Endothelial cell of umbilical vein (primary cell): ENCODE measurements at regions not wholly inside any gene's neighbourhood (a gene's known extent, or its start where the extent isn't known, plus 50 kb on each side); places are given as distances from the start of the nearest gene placed in this dataset.

Source experiments
- BruUV-seq: library from RNA; stranded (reverse); fragments of 400-500 nt; replicated peaks from 2 replicates; lab custom pipeline; 2021; lab: Mats Ljungman, UMichigan
- CTCF ChIA-PET: fragments of 300-600, 350-600 bp; sonication (Branson Sonifier 250); formaldehyde crosslinking; loops from one replicate; lab custom pipeline; 2021; ENCODE audit warnings: antibody characterized with exemption, inconsistent platforms; lab: Charles Lee
- POLR2A ChIA-PET: fragments of 300-600, 350-600 bp; sonication (Branson Sonifier 250); formaldehyde crosslinking; loops from one replicate; lab custom pipeline; 2021; ENCODE audit warnings: antibody characterized with exemption, inconsistent platforms; lab: Charles Lee
- DNase-seq: peaks from one replicate; pipeline ENCODE4 v3.0.0-alpha.2; 2011; ENCODE audit warnings: low read depth, low spot score
- FAIRE-seq: peaks from 2 replicates; lab custom pipeline; 2011; peaks lifted over from hg19 to GRCh38; lab: Jason Lieb, UNC
- H2AFZ ChIP-seq: 2 replicates; pipeline ENCODE4 v1.6.0; 2012; ENCODE audit warnings: low read depth, low read length, control low read depth, inconsistent platforms
- H3K27ac ChIP-seq: 2 replicates; pipeline ENCODE4 v1.5.1; 2011; ENCODE audit warnings: low read depth, mild to moderate bottlenecking, control low read depth, low read length, moderate library complexity; ENCODE audit not compliant: insufficient read depth
- H3K27me3 ChIP-seq, 2 experiments: 2 replicates each; pipeline versions ENCODE4 v1.6.0 to v1.6.1; 2011; ENCODE audit warnings: low read length in 2 of 2, mixed read lengths in 1 of 2; ENCODE audit not compliant: control insufficient read depth in 2 of 2, insufficient read depth in 2 of 2
- H3K36me3 ChIP-seq, 2 experiments: 2 replicates in 1 of 2; 3 replicates in 1 of 2; pipeline ENCODE4 v1.5.1; 2011; ENCODE audit warnings: low read length in 2 of 2, mild to moderate bottlenecking in 1 of 2, moderate library complexity in 1 of 2; ENCODE audit not compliant: control insufficient read depth in 2 of 2, insufficient read depth in 2 of 2; ENCODE audit errors: extremely low read depth in 1 of 2
- H3K4me1 ChIP-seq: 3 replicates; pipeline ENCODE4 v1.5.1; 2011; ENCODE audit warnings: mild to moderate bottlenecking, low read length; ENCODE audit not compliant: control insufficient read depth, insufficient read depth; ENCODE audit errors: extremely low read depth
- H3K4me2 ChIP-seq: 2 replicates; pipeline ENCODE4 v1.6.1; 2011; ENCODE audit warnings: low read length, control low read depth, mixed read lengths; ENCODE audit not compliant: insufficient read depth
- H3K4me3 ChIP-seq, 3 experiments: fragments of 200-600 bp in 1 of 3; sonication (generic), shearing (Covaris generic) in 1 of 3; replicated peaks in 1 of 3; 2 replicates each; pipeline ENCODE4 v1.5.1; 2011 to 2016; ENCODE audit warnings: control low read depth in 3 of 3, low read length in 3 of 3, mild to moderate bottlenecking in 2 of 3, inconsistent platforms in 1 of 3, low read depth in 1 of 3, moderate library complexity in 1 of 3; ENCODE audit not compliant: insufficient read depth in 1 of 3
- H3K79me2 ChIP-seq: 2 replicates; pipeline ENCODE4 v1.6.0; 2012; ENCODE audit warnings: low read length, inconsistent platforms; ENCODE audit not compliant: control insufficient read depth, insufficient read depth
- H3K9ac ChIP-seq: replicated peaks from 2 replicates; pipeline ENCODE3; 2011; ENCODE audit warnings: low read length, control low read depth; ENCODE audit not compliant: insufficient read depth; ENCODE audit errors: extremely low read depth
- H3K9me1 ChIP-seq: replicated peaks from 3 replicates; pipeline ENCODE4 v1.6.0; 2011; ENCODE audit warnings: mild to moderate bottlenecking, low read length; ENCODE audit not compliant: control insufficient read depth, insufficient read depth; ENCODE audit errors: extremely low read depth
- H3K9me3 ChIP-seq: replicated peaks from 2 replicates; pipeline ENCODE4 v1.5.1; 2012; ENCODE audit warnings: low read length, inconsistent platforms; ENCODE audit not compliant: control insufficient read depth, insufficient read depth
- H4K20me1 ChIP-seq: replicated peaks from 2 replicates; pipeline ENCODE3; 2011; ENCODE audit warnings: mild to moderate bottlenecking, low read length; ENCODE audit not compliant: control insufficient read depth, insufficient read depth; ENCODE audit errors: extremely low read depth
- EZH2 ChIP-seq: IDR thresholded peaks from 2 replicates; pipeline ENCODE4 v1.6.1; 2012; ENCODE audit warnings: borderline replicate concordance, low read depth, mild to moderate bottlenecking, moderate library complexity, low read length, inconsistent platforms; ENCODE audit not compliant: severe bottlenecking
- FOS ChIP-seq: IDR thresholded peaks from 2 replicates; pipeline ENCODE4 v1.6.1; 2011; ENCODE audit warnings: mild to moderate bottlenecking, low read length, moderate library complexity, borderline replicate concordance; ENCODE audit not compliant: insufficient read depth
- GATA2 ChIP-seq: IDR thresholded peaks from 2 replicates; pipeline ENCODE4 v1.7.0; 2011; ENCODE audit warnings: low read depth, mild to moderate bottlenecking, moderate library complexity, mixed read lengths, low read length; ENCODE audit not compliant: insufficient read length, insufficient read depth
- JUN ChIP-seq: IDR thresholded peaks from 2 replicates; pipeline ENCODE4 v1.6.1; 2011; ENCODE audit warnings: borderline replicate concordance, low read depth; ENCODE audit not compliant: insufficient read length, insufficient read depth
- MYC ChIP-seq: IDR thresholded peaks from one replicate; pipeline ENCODE4 v1.6.1; 2011; ENCODE audit warnings: mild to moderate bottlenecking, low read depth, low read length
- POLR2A ChIP-seq: IDR thresholded peaks from 2 replicates; pipeline ENCODE4 v1.6.1; 2012; ENCODE audit warnings: low read depth, mild to moderate bottlenecking, control low read depth, low read length
- POLR2AphosphoS5 ChIP-seq: IDR thresholded peaks from 2 replicates; pipeline ENCODE4 v1.6.1; 2012; ENCODE audit warnings: low read depth, mild to moderate bottlenecking, control low read depth, low read length, moderate library complexity; ENCODE audit not compliant: insufficient read depth
- dilution Hi-C: fragments of 300-500 bp; cut with MboI; formaldehyde crosslinking; loops from one replicate; pipeline ENCODE4 v1.15.0; 2019; ENCODE audit warnings: low sequenced_read_pairs; ENCODE audit not compliant: extremely low pct_ligation_motif_present
- intact Hi-C: fragments of 100-400 bp; cut with micrococcal nuclease; formaldehyde crosslinking; loops from one replicate; pipeline ENCODE4 v1.10.0; 2022
- TF ChIP-seq, protein P1 (sequence below): IDR thresholded peaks from 2 replicates; pipeline ENCODE4 v1.6.1; 2011; ENCODE audit not compliant: insufficient read depth, insufficient read length
- TF ChIP-seq, protein P2 (sequence below), 2 donors: IDR thresholded peaks; 1 replicate in 1 of 2; 2 replicates in 1 of 2; pipeline ENCODE4 v1.5.1; 2011; ENCODE audit warnings: low read length in 2 of 2, mild to moderate bottlenecking in 2 of 2, moderate library complexity in 2 of 2, control low read depth in 1 of 2, inconsistent platforms in 1 of 2, low read depth in 1 of 2; ENCODE audit not compliant: insufficient read depth in 1 of 2; ENCODE audit errors: extremely low read depth in 1 of 2

DNA sequence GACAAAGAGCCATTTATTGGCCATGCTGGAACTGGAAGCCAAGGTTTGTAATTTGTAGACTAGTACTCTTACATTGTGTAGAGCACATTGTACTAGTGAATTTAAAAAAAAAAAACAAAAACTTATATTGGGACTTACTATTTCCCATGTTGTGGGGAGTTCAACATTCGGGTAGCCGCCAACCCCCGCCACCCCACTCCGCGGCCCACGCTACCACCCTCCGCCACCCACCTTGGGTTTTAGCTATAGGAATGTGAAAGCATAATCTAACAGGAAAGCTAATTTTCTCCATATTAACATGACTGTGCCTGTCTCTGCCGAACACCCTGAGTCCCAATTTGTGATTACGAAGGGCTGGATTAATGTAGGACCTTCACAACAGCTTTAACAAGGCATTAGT, 275.8 kb downstream of the FIGN start:
- dilution Hi-C loops, result no loop called here
- Histone ChIP-seq H3K27me3 (peaks cover 0 to 5% of the 10 kb centered on the region in 2 experiments), H3K9ac (no peak overlapping the region), H3K36me3 (no peaks in the 10 kb centered on the region), H3K79me2 (no peaks in the 10 kb centered on the region), H3K27ac (no peak overlapping the region), H2AFZ (no peak overlapping the region), H3K4me2 (no peak overlapping the region), H3K4me3 (no peak overlapping the region), H3K9me3 (no peaks in the 10 kb centered on the region), H3K4me1 (no peaks in the 10 kb centered on the region), H4K20me1 (no peaks in the 10 kb centered on the region), H3K9me1 (no peaks in the 10 kb centered on the region)
- POLR2A ChIA-PET, result no interaction called here
- no TSS peak for BruUV-seq
- TF ChIP-seq, protein P1, sequence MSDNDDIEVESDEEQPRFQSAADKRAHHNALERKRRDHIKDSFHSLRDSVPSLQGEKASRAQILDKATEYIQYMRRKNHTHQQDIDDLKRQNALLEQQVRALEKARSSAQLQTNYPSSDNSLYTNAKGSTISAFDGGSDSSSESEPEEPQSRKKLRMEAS, result no peak
- no peak for TF ChIP-seq JUN
- no peak for TF ChIP-seq GATA2
- TF ChIP-seq, protein P2, sequence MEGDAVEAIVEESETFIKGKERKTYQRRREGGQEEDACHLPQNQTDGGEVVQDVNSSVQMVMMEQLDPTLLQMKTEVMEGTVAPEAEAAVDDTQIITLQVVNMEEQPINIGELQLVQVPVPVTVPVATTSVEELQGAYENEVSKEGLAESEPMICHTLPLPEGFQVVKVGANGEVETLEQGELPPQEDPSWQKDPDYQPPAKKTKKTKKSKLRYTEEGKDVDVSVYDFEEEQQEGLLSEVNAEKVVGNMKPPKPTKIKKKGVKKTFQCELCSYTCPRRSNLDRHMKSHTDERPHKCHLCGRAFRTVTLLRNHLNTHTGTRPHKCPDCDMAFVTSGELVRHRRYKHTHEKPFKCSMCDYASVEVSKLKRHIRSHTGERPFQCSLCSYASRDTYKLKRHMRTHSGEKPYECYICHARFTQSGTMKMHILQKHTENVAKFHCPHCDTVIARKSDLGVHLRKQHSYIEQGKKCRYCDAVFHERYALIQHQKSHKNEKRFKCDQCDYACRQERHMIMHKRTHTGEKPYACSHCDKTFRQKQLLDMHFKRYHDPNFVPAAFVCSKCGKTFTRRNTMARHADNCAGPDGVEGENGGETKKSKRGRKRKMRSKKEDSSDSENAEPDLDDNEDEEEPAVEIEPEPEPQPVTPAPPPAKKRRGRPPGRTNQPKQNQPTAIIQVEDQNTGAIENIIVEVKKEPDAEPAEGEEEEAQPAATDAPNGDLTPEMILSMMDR (IDR thresholded peaks at IDR 0.05; ENCODE audit: extremely low read depth in 1 of 2, insufficient read depth in 1 of 2, low read depth in 1 of 2, low read length in 2 of 2), result no peak
- TF ChIP-seq FOS, result no peak
- no peak for TF ChIP-seq MYC
- TF ChIP-seq POLR2A, result no peak
- no peak for TF ChIP-seq EZH2
- no peak for TF ChIP-seq POLR2AphosphoS5
- DNase-seq, result no peak
- CTCF ChIA-PET, result no interaction called here
- intact Hi-C loops, result no loop called here
- FAIRE-seq, result no peak
